ENCODE measurements at regions not wholly inside any gene's neighbourhood (a gene's known extent, or its start where the extent isn't known, plus 50 kb on each side); places are given as distances from the start of the nearest gene placed in this dataset.

- no peak for TF ChIP-seq PCBP1 (IDR thresholded peaks at IDR 0.05; ENCODE audit: low read depth, low read length, poor library complexity, severe bottlenecking)
- TF ChIP-seq SMARCA5 (IDR thresholded peaks at IDR 0.05): no peak
- TF ChIP-seq TEAD2 (tag; IDR thresholded peaks at IDR 0.05): no peak
- TF ChIP-seq ZC3H8 (IDR thresholded peaks at IDR 0.05): no peak
- no peak for TF ChIP-seq KDM4B (IDR thresholded peaks at IDR 0.05; ENCODE audit: borderline replicate concordance in 2 of 2, low read depth in 1 of 2)
- peak; percentile 72 for TF ChIP-seq BCOR (IDR thresholded peaks at IDR 0.05)
- TF ChIP-seq E2F1 (CRISPR knock-in tag; IDR thresholded peaks at IDR 0.05): no peak
- TF ChIP-seq NFIC (IDR thresholded peaks at IDR 0.05): no peak
- TF ChIP-seq, protein P1, sequence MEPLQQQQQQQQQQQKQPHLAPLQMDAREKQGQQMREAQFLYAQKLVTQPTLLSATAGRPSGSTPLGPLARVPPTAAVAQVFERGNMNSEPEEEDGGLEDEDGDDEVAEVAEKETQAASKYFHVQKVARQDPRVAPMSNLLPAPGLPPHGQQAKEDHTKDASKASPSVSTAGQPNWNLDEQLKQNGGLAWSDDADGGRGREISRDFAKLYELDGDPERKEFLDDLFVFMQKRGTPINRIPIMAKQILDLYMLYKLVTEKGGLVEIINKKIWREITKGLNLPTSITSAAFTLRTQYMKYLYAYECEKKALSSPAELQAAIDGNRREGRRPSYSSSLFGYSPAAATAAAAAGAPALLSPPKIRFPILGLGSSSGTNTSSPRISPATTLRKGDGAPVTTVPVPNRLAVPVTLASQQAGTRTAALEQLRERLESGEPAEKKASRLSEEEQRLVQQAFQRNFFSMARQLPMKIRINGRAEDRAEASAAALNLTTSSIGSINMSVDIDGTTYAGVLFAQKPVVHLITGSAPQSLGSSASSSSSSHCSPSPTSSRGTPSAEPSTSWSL (CRISPR knock-in tag; IDR thresholded peaks at IDR 0.05; ENCODE audit: borderline replicate concordance): no peak
- no peak for TF ChIP-seq CCNT2 (IDR thresholded peaks at IDR 0.05; ENCODE audit: borderline replicate concordance, extremely low read depth, insufficient read length, low read depth, low read length)
- TF ChIP-seq PRPF4 (IDR thresholded peaks at IDR 0.05; ENCODE audit: insufficient read depth, low read depth, low read length, poor library complexity, severe bottlenecking): no peak
- TF ChIP-seq SRSF3 (IDR thresholded peaks at IDR 0.05; ENCODE audit: insufficient read depth, low read length): no peak
- TF ChIP-seq GATAD2B (IDR thresholded peaks at IDR 0.05; ENCODE audit: borderline replicate concordance): no peak
These were observed 96.0 kb downstream of the OR13A1 start (continued) for GRCh38 chr10:45219416-45219815.

Data from K562 (cell line).